ENCODE measurements at regions not wholly inside any gene's neighbourhood (a gene's known extent, or its start where the extent isn't known, plus 50 kb on each side); places are given as distances from the start of the nearest gene placed in this dataset.

GRCh38 chr21:22585558-22585957 lies 1587.3 kb downstream of the NCAM2 start:
- TF ChIP-seq CTCF (IDR thresholded peaks at IDR 0.05; ENCODE audit: control extremely low read depth, extremely low read depth, low read depth, missing control alignments) = no peak
- no peak for DNase-seq (ENCODE audit: extremely low spot score)
- CTCF ChIA-PET = no interaction called here
- POLR2A ChIA-PET = no interaction called here

GRCh38 chr21:22597660-22598255 lies 1599.5 kb downstream of the NCAM2 start:
- DNase-seq (ENCODE audit: extremely low spot score) = no peak
- POLR2A ChIA-PET = no interaction called here
- TF ChIP-seq CTCF (IDR thresholded peaks at IDR 0.05; ENCODE audit: control extremely low read depth, extremely low read depth, low read depth, missing control alignments) = no peak
- CTCF ChIA-PET = no interaction called here

GRCh38 chr21:22609802-22610201 lies 1611.6 kb downstream of the NCAM2 start:
- CTCF ChIA-PET = interaction anchor here (1.1 to 1.7 kb wide), 4 partner anchors 8 to 1533 kb away, joined by 3 to 4 read pairs (median 4); no protein-coding TSS in a partner anchor
- no peak for DNase-seq (ENCODE audit: extremely low spot score)
- POLR2A ChIA-PET = no interaction called here
- TF ChIP-seq CTCF (IDR thresholded peaks at IDR 0.05; ENCODE audit: control extremely low read depth, extremely low read depth, low read depth, missing control alignments) = no peak

- POLR2A ChIA-PET = no interaction called here
- CTCF ChIA-PET = no interaction called here
- no peak for TF ChIP-seq CTCF (IDR thresholded peaks at IDR 0.05; ENCODE audit: control extremely low read depth, extremely low read depth, low read depth, missing control alignments)
- no peak for DNase-seq (ENCODE audit: extremely low spot score)
These were observed 1629.7 kb downstream of the NCAM2 start for GRCh38 chr21:22627911-22628310.

GRCh38 chr21:22630953-22631465 lies 1632.8 kb downstream of the NCAM2 start:
- POLR2A ChIA-PET = no interaction called here
- no peak for DNase-seq (ENCODE audit: extremely low spot score)
- TF ChIP-seq CTCF (IDR thresholded peaks at IDR 0.05; ENCODE audit: control extremely low read depth, extremely low read depth, low read depth, missing control alignments) = no peak
- CTCF ChIA-PET = no interaction called here

GRCh38 chr21:22632176-22632575 lies 1634.0 kb downstream of the NCAM2 start:
- no peak for TF ChIP-seq CTCF (IDR thresholded peaks at IDR 0.05; ENCODE audit: control extremely low read depth, extremely low read depth, low read depth, missing control alignments)
- CTCF ChIA-PET = interaction anchor here (1.4 to 1.6 kb wide), 2 partner anchors 9 to 18 kb away, joined by 3 to 4 read pairs; no protein-coding TSS in a partner anchor

More at GRCh38 chr21:22632176-22632575, 1634.0 kb downstream of the NCAM2 start:
- POLR2A ChIA-PET = no interaction called here
- DNase-seq (ENCODE audit: extremely low spot score) = no peak
